ENCODE measurements at regions not wholly inside any gene's neighbourhood (a gene's known extent, or its start where the extent isn't known, plus 50 kb on each side); places are given as distances from the start of the nearest gene placed in this dataset.

- TF ChIP-seq CTCF (IDR thresholded peaks at IDR 0.05) (no peak), YY1 (IDR thresholded peaks at IDR 0.05; ENCODE audit: low read depth) (no peak), NRF1 (IDR thresholded peaks at IDR 0.05; ENCODE audit: low read depth, low read length) (no peak), POLR2AphosphoS5 (IDR thresholded peaks at IDR 0.05; ENCODE audit: low read depth, low read length) (no peak)
Measured at GRCh38 chr5:3050863-3051262, 299.4 kb upstream of the IRX2 start.
